ENCODE measurements at regions not wholly inside any gene's neighbourhood (a gene's known extent, or its start where the extent isn't known, plus 50 kb on each side); places are given as distances from the start of the nearest gene placed in this dataset.

DNA sequence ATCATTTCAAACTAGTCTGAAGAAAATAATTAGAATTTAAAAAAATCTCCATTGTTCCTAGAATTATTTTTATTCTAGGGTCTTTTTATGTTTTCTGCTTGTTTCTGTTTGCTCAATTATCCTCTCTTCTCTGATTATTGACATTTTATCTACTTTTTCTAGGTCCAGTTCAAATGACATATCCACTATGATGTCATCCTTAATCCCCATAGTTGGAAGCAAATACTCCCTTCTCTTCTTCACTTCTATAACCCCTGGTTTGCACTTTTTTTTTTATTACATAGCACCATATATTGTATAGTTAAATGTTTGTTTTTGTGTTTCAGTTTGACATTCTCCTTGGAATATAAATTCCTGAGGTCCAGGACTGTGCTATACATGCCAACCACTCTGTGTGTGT lies 82.6 kb downstream of the CT47B1 start:
- H3K27ac ChIP-seq (ENCODE audit: low read length), result no peak overlapping the region
- no peaks in the 10 kb centered on the region for H3K79me2 ChIP-seq (ENCODE audit: insufficient read depth, low read length)
- no peak overlapping the region for H3K4me2 ChIP-seq (ENCODE audit: insufficient read depth, low read length)
- H4K20me1 ChIP-seq (ENCODE audit: insufficient read depth, low read length), result no peaks in the 10 kb centered on the region
- no peak overlapping the region for H3K4me3 ChIP-seq (ENCODE audit: low read depth in 1 of 2, low read length in 2 of 2)
- DNase-seq (no peak), ATAC-seq (ENCODE audit: insufficient read depth, low read depth) (no peak)
- no peak overlapping the region for H3K9ac ChIP-seq (ENCODE audit: low read depth, low read length)
- no peak overlapping the region for H2AFZ ChIP-seq (ENCODE audit: low read depth, low read length)
- no peaks in the 10 kb centered on the region for H3K27me3 ChIP-seq (ENCODE audit: insufficient read depth, low read length, poor library complexity)
- no peaks in the 10 kb centered on the region for H3K36me3 ChIP-seq (ENCODE audit: insufficient read depth, low read length)
- TF ChIP-seq EZH2 (IDR thresholded peaks at IDR 0.05; ENCODE audit: borderline replicate concordance, low read depth, low read length, severe bottlenecking), result no peak
- TF ChIP-seq, protein P1, sequence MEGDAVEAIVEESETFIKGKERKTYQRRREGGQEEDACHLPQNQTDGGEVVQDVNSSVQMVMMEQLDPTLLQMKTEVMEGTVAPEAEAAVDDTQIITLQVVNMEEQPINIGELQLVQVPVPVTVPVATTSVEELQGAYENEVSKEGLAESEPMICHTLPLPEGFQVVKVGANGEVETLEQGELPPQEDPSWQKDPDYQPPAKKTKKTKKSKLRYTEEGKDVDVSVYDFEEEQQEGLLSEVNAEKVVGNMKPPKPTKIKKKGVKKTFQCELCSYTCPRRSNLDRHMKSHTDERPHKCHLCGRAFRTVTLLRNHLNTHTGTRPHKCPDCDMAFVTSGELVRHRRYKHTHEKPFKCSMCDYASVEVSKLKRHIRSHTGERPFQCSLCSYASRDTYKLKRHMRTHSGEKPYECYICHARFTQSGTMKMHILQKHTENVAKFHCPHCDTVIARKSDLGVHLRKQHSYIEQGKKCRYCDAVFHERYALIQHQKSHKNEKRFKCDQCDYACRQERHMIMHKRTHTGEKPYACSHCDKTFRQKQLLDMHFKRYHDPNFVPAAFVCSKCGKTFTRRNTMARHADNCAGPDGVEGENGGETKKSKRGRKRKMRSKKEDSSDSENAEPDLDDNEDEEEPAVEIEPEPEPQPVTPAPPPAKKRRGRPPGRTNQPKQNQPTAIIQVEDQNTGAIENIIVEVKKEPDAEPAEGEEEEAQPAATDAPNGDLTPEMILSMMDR (IDR thresholded peaks at IDR 0.05; ENCODE audit: borderline replicate concordance, extremely low read depth, low read length, poor library complexity, severe bottlenecking), result no peak
- H3K9me3 ChIP-seq (ENCODE audit: insufficient read depth, low read length, severe bottlenecking), result no peaks in the 10 kb centered on the region
- H3K4me1 ChIP-seq (ENCODE audit: insufficient read depth, low read length), result peaks cover 4% of the 10 kb centered on the region; the same call in 1 of the 2 replicates

DNA sequence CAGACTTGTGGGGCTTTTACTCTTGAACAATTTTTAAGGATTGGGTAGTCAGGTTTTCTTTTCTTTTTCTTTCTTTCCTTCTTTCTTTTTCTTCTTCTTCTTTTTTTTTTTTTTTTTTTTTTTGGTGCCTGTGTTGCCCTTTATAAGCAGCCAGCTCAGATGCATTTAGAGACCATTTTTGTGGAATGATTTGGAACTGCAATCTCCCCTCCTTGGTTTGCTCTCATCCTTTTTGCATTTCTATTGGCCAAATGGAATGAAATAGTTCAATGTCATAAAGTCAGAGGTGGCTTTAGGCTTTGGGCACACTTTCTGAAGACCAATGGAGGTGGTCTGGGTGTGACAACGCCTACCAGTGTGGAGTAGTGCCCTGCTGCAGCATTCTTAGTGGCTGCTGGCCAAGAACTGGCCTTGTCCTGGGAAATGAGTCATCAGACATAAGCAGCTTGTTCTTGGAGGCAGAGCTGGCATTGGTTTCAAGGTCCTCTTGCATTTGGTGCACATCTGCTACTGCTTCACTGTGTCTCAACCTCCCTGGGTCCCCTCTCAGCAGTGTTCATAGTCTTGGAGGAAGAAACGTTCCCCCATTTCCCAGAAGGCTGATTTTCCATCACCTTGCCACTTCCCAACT lies 84.5 kb downstream of the CT47B1 start:
- Histone ChIP-seq H4K20me1 (ENCODE audit: insufficient read depth, low read length) (no peaks in the 10 kb centered on the region), H3K4me3 (ENCODE audit: low read depth in 1 of 2, low read length in 2 of 2) (no peak overlapping the region), H3K9me3 (ENCODE audit: insufficient read depth, low read length, severe bottlenecking) (no peaks in the 10 kb centered on the region), H3K36me3 (ENCODE audit: insufficient read depth, low read length) (no peaks in the 10 kb centered on the region), H2AFZ (ENCODE audit: low read depth, low read length) (no peak overlapping the region), H3K9ac (ENCODE audit: low read depth, low read length) (no peak overlapping the region), H3K27me3 (ENCODE audit: insufficient read depth, low read length, poor library complexity) (no peaks in the 10 kb centered on the region), H3K4me2 (ENCODE audit: insufficient read depth, low read length) (no peak overlapping the region), H3K4me1 (ENCODE audit: insufficient read depth, low read length) (peaks cover 4% of the 10 kb centered on the region; the same call in 1 of the 2 replicates), H3K79me2 (ENCODE audit: insufficient read depth, low read length) (no peaks in the 10 kb centered on the region), H3K27ac (ENCODE audit: low read length) (no peak overlapping the region)
- no peak for ATAC-seq (ENCODE audit: insufficient read depth, low read depth)
- no peak for TF ChIP-seq EZH2 (IDR thresholded peaks at IDR 0.05; ENCODE audit: borderline replicate concordance, low read depth, low read length, severe bottlenecking)
- TF ChIP-seq, protein P1 (IDR thresholded peaks at IDR 0.05; ENCODE audit: borderline replicate concordance, extremely low read depth, low read length, poor library complexity, severe bottlenecking), result no peak
- no peak for DNase-seq

DNA sequence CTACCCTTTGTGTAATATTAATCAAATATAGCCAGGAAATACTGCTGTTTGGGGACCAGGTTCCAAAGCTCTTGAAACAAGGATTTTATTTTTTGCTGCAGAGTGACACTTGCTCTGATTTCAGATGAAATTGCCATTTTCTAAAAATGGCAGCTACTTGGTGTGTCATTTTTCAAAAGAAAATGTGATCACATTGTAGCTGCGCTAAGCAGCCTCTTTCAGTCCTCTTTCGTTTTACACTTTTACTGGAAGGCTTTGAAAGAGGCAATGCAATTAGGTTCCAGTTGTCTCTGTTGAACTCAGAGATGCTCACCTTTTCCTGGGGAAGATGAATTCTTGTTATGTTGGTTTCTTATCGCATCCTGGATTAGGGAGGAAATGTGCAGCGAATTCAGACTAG lies 85.1 kb downstream of the CT47B1 start:
- Histone ChIP-seq H3K27ac (ENCODE audit: low read length) (no peak overlapping the region), H3K36me3 (ENCODE audit: insufficient read depth, low read length) (no peaks in the 10 kb centered on the region), H3K27me3 (ENCODE audit: insufficient read depth, low read length, poor library complexity) (no peaks in the 10 kb centered on the region), H3K9ac (ENCODE audit: low read depth, low read length) (no peak overlapping the region), H3K4me3 (ENCODE audit: low read depth in 1 of 2, low read length in 2 of 2) (no peak overlapping the region), H4K20me1 (ENCODE audit: insufficient read depth, low read length) (no peaks in the 10 kb centered on the region), H2AFZ (ENCODE audit: low read depth, low read length) (peak overlapping the region; percentile 47; the same call in 1 of the 2 replicates), H3K4me2 (ENCODE audit: insufficient read depth, low read length) (no peak overlapping the region), H3K9me3 (ENCODE audit: insufficient read depth, low read length, severe bottlenecking) (no peaks in the 10 kb centered on the region), H3K4me1 (ENCODE audit: insufficient read depth, low read length) (peaks cover 4% of the 10 kb centered on the region; the same call in 1 of the 2 replicates), H3K79me2 (ENCODE audit: insufficient read depth, low read length) (no peaks in the 10 kb centered on the region)
- ATAC-seq (ENCODE audit: insufficient read depth, low read depth), result no peak
- DNase-seq, result no peak
- TF ChIP-seq EZH2 (IDR thresholded peaks at IDR 0.05; ENCODE audit: borderline replicate concordance, low read depth, low read length, severe bottlenecking), result no peak
- TF ChIP-seq, protein P1 (IDR thresholded peaks at IDR 0.05; ENCODE audit: borderline replicate concordance, extremely low read depth, low read length, poor library complexity, severe bottlenecking), result no peak

Data from DND-41 (cell line).